Neural cell (in vitro differentiated cells): ENCODE measurements at regions not wholly inside any gene's neighbourhood (a gene's known extent, or its start where the extent isn't known, plus 50 kb on each side); places are given as distances from the start of the nearest gene placed in this dataset.

Experiments
- H2AFZ ChIP-seq: fragments of 200-600, 300-800 bp; sonication (generic), shearing (Covaris generic); 2 replicates; pipeline ENCODE4 v1.6.0; 2014; ENCODE audit warnings: low read depth, mild to moderate bottlenecking, antibody characterized with exemption, low read length, moderate library complexity
- H3F3A ChIP-seq: fragments of 200-600 bp; shearing (Covaris generic); 2 replicates; pipeline ENCODE4 v1.6.1; 2016; ENCODE audit warnings: mild to moderate bottlenecking, moderate library complexity, mixed read lengths, antibody characterized with exemption, low read length; ENCODE audit not compliant: insufficient read depth, poor library complexity, severe bottlenecking
- H3K27ac ChIP-seq: fragments of 200-600, 300-800 bp; sonication (generic), shearing (Covaris generic); 2 replicates; pipeline ENCODE4 v1.5.1; 2014; ENCODE audit warnings: mild to moderate bottlenecking, low read length, moderate library complexity
- H3K27me3 ChIP-seq: fragments of 300-800, 200-600 bp; sonication (generic), shearing (Covaris generic); 2 replicates; pipeline ENCODE4 v1.6.0; 2014; ENCODE audit warnings: mild to moderate bottlenecking, low read depth, low read length, moderate library complexity; ENCODE audit not compliant: insufficient read depth
- H3K36me3 ChIP-seq: fragments of 300-800, 200-600 bp; sonication (generic), shearing (Covaris generic); 2 replicates; pipeline ENCODE4 v1.5.1; 2014; ENCODE audit warnings: mild to moderate bottlenecking, antibody characterized with exemption, low read length, moderate library complexity; ENCODE audit not compliant: insufficient read depth
- H3K4me2 ChIP-seq: fragments of 300-800, 200-600 bp; sonication (generic), shearing (Covaris generic); 2 replicates; pipeline ENCODE4 v1.6.0; 2014; ENCODE audit warnings: mild to moderate bottlenecking, low read length
- H3K4me3 ChIP-seq: fragments of 300-800, 200-600 bp; sonication (generic), shearing (Covaris generic); 2 replicates; pipeline ENCODE4 v1.5.1; 2014; ENCODE audit warnings: mild to moderate bottlenecking, low read length, moderate library complexity
- H3K79me2 ChIP-seq: fragments of 200-600 bp; shearing (Covaris generic); replicated peaks from 2 replicates; pipeline ENCODE4 v1.6.0; 2014; ENCODE audit warnings: mild to moderate bottlenecking, low read length, moderate library complexity; ENCODE audit not compliant: insufficient read depth
- H3K9ac ChIP-seq: fragments of 300-800, 200-600 bp; sonication (generic), shearing (Covaris generic); 2 replicates; pipeline ENCODE4 v1.6.1; 2016; ENCODE audit warnings: mild to moderate bottlenecking, low read length, mixed read lengths
- H3K9me2 ChIP-seq: fragments of 200-600 bp; shearing (Covaris generic); 2 replicates; pipeline ENCODE4 v1.6.1; 2016; ENCODE audit warnings: mild to moderate bottlenecking, low read length, mixed read lengths; ENCODE audit not compliant: insufficient read depth
- H3K9me3 ChIP-seq: fragments of 200-600, 300-800 bp; sonication (generic), shearing (Covaris generic); 2 replicates; pipeline ENCODE4 v1.6.1; 2016; ENCODE audit warnings: mild to moderate bottlenecking, mixed run types, low read length, moderate library complexity, mixed read lengths
- H4K20me1 ChIP-seq: fragments of 200-600 bp; shearing (Covaris generic); 2 replicates; pipeline ENCODE4 v1.6.1; 2016; ENCODE audit warnings: mild to moderate bottlenecking, mixed run types; ENCODE audit not compliant: insufficient read depth
- EP300 ChIP-seq: fragments of 450-650 bp; conservative IDR thresholded peaks from 2 replicates; pipeline ENCODE4 v1.6.1; 2014; ENCODE audit warnings: antibody characterized with exemption, mild to moderate bottlenecking, moderate library complexity; ENCODE audit not compliant: poor library complexity, severe bottlenecking
- EZH2 ChIP-seq: fragments of 200-600, 300-800 bp; shearing (Covaris generic), sonication (generic); IDR thresholded peaks from 2 replicates; pipeline ENCODE4 v1.6.1; 2014; ENCODE audit warnings: antibody characterized with exemption, low read length, borderline replicate concordance, mild to moderate bottlenecking; ENCODE audit not compliant: insufficient read depth, poor library complexity, severe bottlenecking
- MXI1 ChIP-seq: fragments of 450-650 bp; conservative IDR thresholded peaks from 2 replicates; pipeline ENCODE4 v1.6.1; 2014; ENCODE audit warnings: antibody characterized with exemption, mild to moderate bottlenecking; ENCODE audit not compliant: poor library complexity, severe bottlenecking
- POLR2AphosphoS5 ChIP-seq: IDR thresholded peaks from 2 replicates; pipeline ENCODE4 v1.6.1; 2012
- RAD21 ChIP-seq: fragments of 450-650 bp; conservative IDR thresholded peaks from 2 replicates; pipeline ENCODE4 v1.6.1; 2014; ENCODE audit warnings: antibody characterized with exemption, mild to moderate bottlenecking, moderate library complexity
- SMC3 ChIP-seq: fragments of 450-650 bp; conservative IDR thresholded peaks from 2 replicates; pipeline ENCODE4 v1.6.1; 2014; ENCODE audit warnings: antibody characterized with exemption, mild to moderate bottlenecking, moderate library complexity; ENCODE audit not compliant: poor library complexity
- TAF1 ChIP-seq: IDR thresholded peaks from 2 replicates; pipeline ENCODE4 v1.6.1; 2012; ENCODE audit warnings: low read depth
- TF ChIP-seq, protein P1 (sequence below): fragments of 450-650 bp; IDR thresholded peaks from 2 replicates; pipeline ENCODE4 v1.5.1; 2014; ENCODE audit warnings: antibody characterized with exemption, mild to moderate bottlenecking, moderate library complexity; ENCODE audit not compliant: poor library complexity, severe bottlenecking
- TF ChIP-seq, protein P2 (sequence below): IDR thresholded peaks from 2 replicates; pipeline ENCODE4 v1.6.1; 2012; ENCODE audit warnings: borderline replicate concordance

DNA sequence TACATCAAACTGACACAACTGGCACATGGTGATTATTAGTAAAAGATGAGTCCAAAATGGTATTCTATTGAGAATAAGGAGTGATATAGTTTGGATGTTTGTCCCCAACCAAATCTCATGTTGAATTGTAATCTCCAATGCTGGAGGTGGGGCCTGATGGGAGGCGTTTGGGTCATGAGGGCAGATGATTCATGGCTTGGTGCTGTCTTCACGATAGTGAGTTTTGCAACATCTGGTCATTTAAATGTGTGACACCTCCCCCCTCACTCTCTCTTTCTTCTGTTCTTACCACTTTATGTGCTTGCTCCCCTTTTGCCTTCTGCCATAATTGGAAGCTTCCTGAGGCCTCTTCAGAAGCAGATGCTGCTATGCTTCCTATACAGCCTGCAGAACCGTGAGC, 90.6 kb downstream of the RSL24D1 start:
- Histone ChIP-seq H3K9me3 (no peaks in the 10 kb centered on the region), H3K27me3 (no peaks in the 10 kb centered on the region), H3K9me2 (no peaks in the 10 kb centered on the region), H3K27ac (no peak overlapping the region), H3K79me2 (no peaks in the 10 kb centered on the region), H3K9ac (no peak overlapping the region), H3K4me3 (no peak overlapping the region), H2AFZ (no peak overlapping the region), H3F3A (no peaks in the 10 kb centered on the region), H3K4me2 (no peak overlapping the region), H4K20me1 (no peaks in the 10 kb centered on the region), H3K36me3 (no peaks in the 10 kb centered on the region)
- TF ChIP-seq MXI1 (no peak), RAD21 (no peak), TAF1 (no peak), POLR2AphosphoS5 (no peak), EP300 (no peak), SMC3 (no peak), EZH2 (no peak)
- TF ChIP-seq, protein P1, sequence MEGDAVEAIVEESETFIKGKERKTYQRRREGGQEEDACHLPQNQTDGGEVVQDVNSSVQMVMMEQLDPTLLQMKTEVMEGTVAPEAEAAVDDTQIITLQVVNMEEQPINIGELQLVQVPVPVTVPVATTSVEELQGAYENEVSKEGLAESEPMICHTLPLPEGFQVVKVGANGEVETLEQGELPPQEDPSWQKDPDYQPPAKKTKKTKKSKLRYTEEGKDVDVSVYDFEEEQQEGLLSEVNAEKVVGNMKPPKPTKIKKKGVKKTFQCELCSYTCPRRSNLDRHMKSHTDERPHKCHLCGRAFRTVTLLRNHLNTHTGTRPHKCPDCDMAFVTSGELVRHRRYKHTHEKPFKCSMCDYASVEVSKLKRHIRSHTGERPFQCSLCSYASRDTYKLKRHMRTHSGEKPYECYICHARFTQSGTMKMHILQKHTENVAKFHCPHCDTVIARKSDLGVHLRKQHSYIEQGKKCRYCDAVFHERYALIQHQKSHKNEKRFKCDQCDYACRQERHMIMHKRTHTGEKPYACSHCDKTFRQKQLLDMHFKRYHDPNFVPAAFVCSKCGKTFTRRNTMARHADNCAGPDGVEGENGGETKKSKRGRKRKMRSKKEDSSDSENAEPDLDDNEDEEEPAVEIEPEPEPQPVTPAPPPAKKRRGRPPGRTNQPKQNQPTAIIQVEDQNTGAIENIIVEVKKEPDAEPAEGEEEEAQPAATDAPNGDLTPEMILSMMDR: no peak
- TF ChIP-seq, protein P2, sequence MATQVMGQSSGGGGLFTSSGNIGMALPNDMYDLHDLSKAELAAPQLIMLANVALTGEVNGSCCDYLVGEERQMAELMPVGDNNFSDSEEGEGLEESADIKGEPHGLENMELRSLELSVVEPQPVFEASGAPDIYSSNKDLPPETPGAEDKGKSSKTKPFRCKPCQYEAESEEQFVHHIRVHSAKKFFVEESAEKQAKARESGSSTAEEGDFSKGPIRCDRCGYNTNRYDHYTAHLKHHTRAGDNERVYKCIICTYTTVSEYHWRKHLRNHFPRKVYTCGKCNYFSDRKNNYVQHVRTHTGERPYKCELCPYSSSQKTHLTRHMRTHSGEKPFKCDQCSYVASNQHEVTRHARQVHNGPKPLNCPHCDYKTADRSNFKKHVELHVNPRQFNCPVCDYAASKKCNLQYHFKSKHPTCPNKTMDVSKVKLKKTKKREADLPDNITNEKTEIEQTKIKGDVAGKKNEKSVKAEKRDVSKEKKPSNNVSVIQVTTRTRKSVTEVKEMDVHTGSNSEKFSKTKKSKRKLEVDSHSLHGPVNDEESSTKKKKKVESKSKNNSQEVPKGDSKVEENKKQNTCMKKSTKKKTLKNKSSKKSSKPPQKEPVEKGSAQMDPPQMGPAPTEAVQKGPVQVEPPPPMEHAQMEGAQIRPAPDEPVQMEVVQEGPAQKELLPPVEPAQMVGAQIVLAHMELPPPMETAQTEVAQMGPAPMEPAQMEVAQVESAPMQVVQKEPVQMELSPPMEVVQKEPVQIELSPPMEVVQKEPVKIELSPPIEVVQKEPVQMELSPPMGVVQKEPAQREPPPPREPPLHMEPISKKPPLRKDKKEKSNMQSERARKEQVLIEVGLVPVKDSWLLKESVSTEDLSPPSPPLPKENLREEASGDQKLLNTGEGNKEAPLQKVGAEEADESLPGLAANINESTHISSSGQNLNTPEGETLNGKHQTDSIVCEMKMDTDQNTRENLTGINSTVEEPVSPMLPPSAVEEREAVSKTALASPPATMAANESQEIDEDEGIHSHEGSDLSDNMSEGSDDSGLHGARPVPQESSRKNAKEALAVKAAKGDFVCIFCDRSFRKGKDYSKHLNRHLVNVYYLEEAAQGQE: no peak

DNA sequence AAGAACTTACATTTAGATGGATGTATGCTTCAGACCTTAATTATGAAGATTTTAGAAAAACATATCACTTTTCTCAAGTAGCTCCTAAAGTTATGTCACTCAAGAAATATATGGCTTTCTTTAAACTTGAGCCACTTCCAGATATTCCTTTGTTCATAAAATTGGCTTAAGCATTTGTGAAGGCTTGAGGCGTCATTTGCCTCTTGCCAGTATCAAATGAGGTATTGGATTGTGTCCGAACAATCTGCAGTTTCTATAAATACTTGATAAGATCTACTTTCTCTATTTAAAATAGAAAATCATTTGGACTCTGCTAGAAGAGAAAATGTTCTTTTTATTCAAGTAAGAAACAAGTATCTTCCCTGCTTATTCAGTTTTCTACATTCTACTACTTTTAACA, 102.6 kb downstream of the RSL24D1 start:
- H3K4me2 ChIP-seq: no peak overlapping the region
- no peak overlapping the region for H3K4me3 ChIP-seq
- H3K27me3 ChIP-seq: no peaks in the 10 kb centered on the region
- no peak overlapping the region for H3K9ac ChIP-seq
- TF ChIP-seq, protein P2: no peak
- TF ChIP-seq, protein P1: no peak
- TF ChIP-seq RAD21 (no peak), TAF1 (no peak), EP300 (no peak), SMC3 (no peak), POLR2AphosphoS5 (no peak), MXI1 (no peak), EZH2 (no peak)
- no peaks in the 10 kb centered on the region for H3K79me2 ChIP-seq
- H2AFZ ChIP-seq: no peak overlapping the region
- no peaks in the 10 kb centered on the region for H3K36me3 ChIP-seq
- no peak overlapping the region for H3K27ac ChIP-seq
- H3K9me2 ChIP-seq: no peaks in the 10 kb centered on the region
- no peaks in the 10 kb centered on the region for H4K20me1 ChIP-seq
- H3K9me3 ChIP-seq: no peaks in the 10 kb centered on the region
- no peaks in the 10 kb centered on the region for H3F3A ChIP-seq
